ENCODE measurements at regions not wholly inside any gene's neighbourhood (a gene's known extent, or its start where the extent isn't known, plus 50 kb on each side); places are given as distances from the start of the nearest gene placed in this dataset.

- TF ChIP-seq, protein P1, sequence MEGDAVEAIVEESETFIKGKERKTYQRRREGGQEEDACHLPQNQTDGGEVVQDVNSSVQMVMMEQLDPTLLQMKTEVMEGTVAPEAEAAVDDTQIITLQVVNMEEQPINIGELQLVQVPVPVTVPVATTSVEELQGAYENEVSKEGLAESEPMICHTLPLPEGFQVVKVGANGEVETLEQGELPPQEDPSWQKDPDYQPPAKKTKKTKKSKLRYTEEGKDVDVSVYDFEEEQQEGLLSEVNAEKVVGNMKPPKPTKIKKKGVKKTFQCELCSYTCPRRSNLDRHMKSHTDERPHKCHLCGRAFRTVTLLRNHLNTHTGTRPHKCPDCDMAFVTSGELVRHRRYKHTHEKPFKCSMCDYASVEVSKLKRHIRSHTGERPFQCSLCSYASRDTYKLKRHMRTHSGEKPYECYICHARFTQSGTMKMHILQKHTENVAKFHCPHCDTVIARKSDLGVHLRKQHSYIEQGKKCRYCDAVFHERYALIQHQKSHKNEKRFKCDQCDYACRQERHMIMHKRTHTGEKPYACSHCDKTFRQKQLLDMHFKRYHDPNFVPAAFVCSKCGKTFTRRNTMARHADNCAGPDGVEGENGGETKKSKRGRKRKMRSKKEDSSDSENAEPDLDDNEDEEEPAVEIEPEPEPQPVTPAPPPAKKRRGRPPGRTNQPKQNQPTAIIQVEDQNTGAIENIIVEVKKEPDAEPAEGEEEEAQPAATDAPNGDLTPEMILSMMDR (IDR thresholded peaks at IDR 0.05): no peak
- TF ChIP-seq POLR2A (IDR thresholded peaks at IDR 0.05): no peak
Measured at GRCh38 chr2:139909136-139909535, 1128.9 kb upstream of the NXPH2 start.
